NK-92 (cell line): ENCODE measurements at regions not wholly inside any gene's neighbourhood (a gene's known extent, or its start where the extent isn't known, plus 50 kb on each side); places are given as distances from the start of the nearest gene placed in this dataset.

ENCODE experiments used
- DNase-seq: peaks from one replicate; lab custom pipeline; 2025; ENCODE audit not compliant: unreplicated experiment; lab: John Stamatoyannopoulos, UW

- no peak for DNase-seq
Observed at GRCh38 chr13:40136896-40137295, 481.4 kb downstream of the COG6 start.

- DNase-seq: no peak
Observed at GRCh38 chr13:40137400-40137799, 481.9 kb downstream of the COG6 start.

- no peak for DNase-seq
Observed at GRCh38 chr13:40139896-40140520, 484.5 kb downstream of the COG6 start.

- no peak for DNase-seq
Observed at GRCh38 chr13:40141859-40142555, 486.5 kb downstream of the COG6 start.

DNA sequence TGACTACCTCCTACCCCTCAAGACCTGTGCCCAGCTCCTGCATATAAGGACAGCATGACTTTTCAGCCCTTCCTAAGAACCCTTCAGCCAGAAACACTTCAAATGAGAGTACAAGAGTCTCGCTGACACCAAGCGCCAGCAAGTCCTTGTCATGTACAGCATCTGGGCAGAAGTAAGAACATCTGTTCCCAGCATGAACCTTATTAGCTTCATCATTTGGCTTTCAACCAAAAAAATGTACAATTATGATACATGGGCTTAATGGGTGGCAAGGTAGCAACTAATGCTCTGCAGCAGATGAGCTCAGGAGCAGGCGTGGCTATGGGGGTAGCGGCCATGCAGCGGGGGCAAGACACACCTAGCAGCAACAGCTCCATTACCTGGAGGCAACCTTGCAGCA, 487.6 kb downstream of the COG6 start:
- no peak for DNase-seq

- no peak for DNase-seq
Observed at GRCh38 chr13:40143559-40143958, 488.1 kb downstream of the COG6 start.

DNA sequence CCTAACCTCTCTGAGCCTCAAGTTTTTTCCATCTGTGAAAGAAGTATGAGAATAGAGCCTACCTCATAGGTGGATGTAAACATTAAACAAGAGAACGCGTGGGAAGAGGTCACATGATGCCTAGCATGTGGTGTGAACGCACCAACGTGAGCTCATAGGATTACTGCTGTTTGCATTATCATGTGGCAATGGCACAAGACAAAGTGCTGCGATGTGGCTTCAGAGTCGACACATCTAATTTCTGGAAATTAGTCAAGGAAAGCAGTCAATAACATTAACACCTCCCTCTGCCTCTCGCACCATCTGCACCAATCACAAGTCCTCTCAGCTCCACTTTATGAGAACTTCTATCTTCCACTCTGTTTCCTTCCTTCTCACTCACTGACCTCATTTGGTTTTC, 489.7 kb downstream of the COG6 start:
- no peak for DNase-seq

- DNase-seq: no peak
Observed at GRCh38 chr13:40146063-40146462, 490.6 kb downstream of the COG6 start.

GRCh38 chr13:40146611-40147117, 491.2 kb downstream of the COG6 start:
- DNase-seq: no peak

- DNase-seq: no peak
Observed at GRCh38 chr13:40148101-40148500, 492.6 kb downstream of the COG6 start.

GRCh38 chr13:40148742-40149141, 493.3 kb downstream of the COG6 start:
- no peak for DNase-seq

GRCh38 chr13:40149611-40150274, 494.3 kb downstream of the COG6 start:
- no peak for DNase-seq

DNA sequence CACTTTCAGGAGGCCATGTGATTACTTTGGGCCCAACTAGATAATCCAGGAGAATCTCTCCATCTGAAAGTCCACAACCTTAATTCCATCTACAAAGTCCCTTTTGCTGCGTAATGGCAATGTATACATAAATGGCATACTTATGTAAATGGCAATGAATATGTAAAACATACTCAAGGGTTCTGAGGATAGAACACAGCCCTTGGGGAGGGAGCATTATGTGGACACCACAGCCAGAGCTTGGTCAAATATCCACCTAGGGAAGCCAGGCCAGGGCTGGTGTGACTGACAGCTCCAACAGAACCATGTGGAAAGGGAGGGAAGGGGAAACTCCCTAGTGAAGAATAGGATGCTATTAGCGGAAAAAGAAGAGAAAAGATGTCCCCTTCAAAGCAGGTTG, 496.2 kb downstream of the COG6 start:
- DNase-seq: no peak

DNA sequence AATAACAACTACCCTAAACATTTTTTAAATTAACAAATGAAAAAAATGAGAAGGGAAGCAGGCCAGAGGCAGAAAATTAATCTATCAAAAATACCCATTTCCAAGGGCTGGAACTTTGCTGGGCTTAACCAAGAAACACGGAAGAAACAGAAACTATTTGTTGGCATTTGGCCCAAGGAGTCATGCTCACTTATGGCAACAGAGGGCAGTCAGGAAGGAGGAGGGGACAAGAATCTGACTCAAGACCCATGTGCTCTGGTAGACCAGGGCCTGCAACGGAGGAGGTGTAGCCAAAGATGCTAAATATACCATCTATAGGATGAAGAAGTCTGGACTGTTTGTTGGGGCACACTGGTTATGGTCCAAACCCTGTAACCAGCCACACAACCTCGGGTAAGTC, 496.7 kb downstream of the COG6 start:
- no peak for DNase-seq

DNA sequence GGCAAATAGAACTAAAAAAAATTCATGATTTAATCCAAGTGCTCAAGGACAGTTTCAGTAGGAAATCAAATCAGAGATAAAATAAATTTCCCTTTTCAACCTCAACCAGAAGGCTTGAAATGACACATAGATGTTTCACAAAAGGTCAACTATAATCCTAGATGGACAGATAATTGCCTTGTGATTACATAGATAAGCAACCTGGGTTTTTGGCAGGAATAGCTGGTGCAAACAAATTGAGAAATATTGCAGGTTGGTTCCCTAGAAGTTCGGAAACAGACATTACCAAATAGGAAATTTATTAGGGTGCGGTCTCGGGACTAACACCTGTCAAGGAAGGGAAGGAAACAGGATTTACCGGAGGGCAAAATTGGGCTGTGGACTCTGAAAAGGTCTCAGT, 497.5 kb downstream of the COG6 start:
- no peak for DNase-seq

DNA sequence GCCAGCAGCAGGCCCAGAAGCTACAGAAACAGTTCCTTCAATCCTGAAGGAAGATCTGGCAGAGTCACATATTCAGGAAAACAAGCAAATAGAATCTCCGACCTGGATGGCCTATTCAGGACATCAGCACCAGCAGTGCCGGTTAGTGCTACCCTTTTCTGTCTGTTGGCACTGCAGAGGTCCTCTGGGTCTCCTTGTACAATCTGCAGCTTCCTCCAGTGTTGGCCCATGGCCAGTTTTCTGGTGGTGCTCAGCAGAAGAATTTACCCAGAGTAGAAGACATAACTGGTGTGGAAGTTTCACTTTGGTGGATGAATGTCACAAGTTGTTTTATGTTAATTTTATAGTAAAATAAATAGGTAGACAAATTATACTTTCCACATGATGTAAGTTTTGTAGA, 498.1 kb downstream of the COG6 start:
- no peak for DNase-seq

- DNase-seq: no peak
Observed at GRCh38 chr13:40155201-40155600, 499.7 kb downstream of the COG6 start.

GRCh38 chr13:40158218-40158617, 502.8 kb downstream of the COG6 start:
- no peak for DNase-seq

GRCh38 chr13:40158757-40159156, 503.3 kb downstream of the COG6 start:
- no peak for DNase-seq

GRCh38 chr13:40159736-40160135, 504.3 kb downstream of the COG6 start:
- no peak for DNase-seq

GRCh38 chr13:40160618-40161350, 505.3 kb downstream of the COG6 start:
- no peak for DNase-seq
